H1 (cell line): ENCODE measurements at regions not wholly inside any gene's neighbourhood (a gene's known extent, or its start where the extent isn't known, plus 50 kb on each side); places are given as distances from the start of the nearest gene placed in this dataset.

Source experiments
- CTCF ChIA-PET: fragments of 300-600 bp; sonication (Branson Sonifier 250); formaldehyde crosslinking; loops from one replicate; lab custom pipeline; 2021; ENCODE audit not compliant: partially characterized antibody; lab: Charles Lee
- POLR2A ChIA-PET: fragments of 300-600 bp; sonication (Branson Sonifier 250); formaldehyde crosslinking; loops from one replicate; lab custom pipeline; 2021; ENCODE audit warnings: inconsistent platforms; ENCODE audit not compliant: partially characterized antibody; lab: Charles Lee
- DNase-seq, 2 experiments: peaks; one replicate each; pipeline versions ENCODE4 v3.0.0 to v3.0.0-alpha.2; 2010 to 2022; ENCODE audit warnings: low spot score in 2 of 2, low read depth in 1 of 2, mixed read lengths in 1 of 2
- FAIRE-seq: peaks from 2 replicates; lab custom pipeline; 2011; peaks lifted over from hg19 to GRCh38; lab: Jason Lieb, UNC
- H2AFZ ChIP-seq: 2 replicates; pipeline ENCODE4 v1.8.1; 2012; ENCODE audit warnings: low read length, inconsistent platforms
- H2AK5ac ChIP-seq: 2 replicates; pipeline ENCODE4 v1.6.1; 2013; ENCODE audit warnings: low read depth, low read length
- H2BK120ac ChIP-seq: replicated peaks from 2 replicates; pipeline ENCODE3; 2013; ENCODE audit warnings: low read depth, low read length, inconsistent platforms
- H2BK12ac ChIP-seq: 2 replicates; pipeline ENCODE4 v1.6.1; 2013; ENCODE audit warnings: low read depth, low read length
- H2BK15ac ChIP-seq: 2 replicates; pipeline ENCODE4 v1.6.1; 2013; ENCODE audit warnings: low read length
- H2BK20ac ChIP-seq: 2 replicates; pipeline ENCODE4 v1.6.1; 2013; ENCODE audit warnings: low read length
- H2BK5ac ChIP-seq: 2 replicates; pipeline ENCODE4 v1.6.1; 2013; ENCODE audit warnings: low read depth, low read length
- H3K14ac ChIP-seq: 2 replicates; pipeline ENCODE4 v1.6.1; 2013; ENCODE audit warnings: inconsistent platforms; ENCODE audit not compliant: insufficient read length
- H3K18ac ChIP-seq: 2 replicates; pipeline ENCODE4 v1.6.1; 2013; ENCODE audit warnings: low read length; ENCODE audit errors: extremely low read depth
- H3K23ac ChIP-seq: 2 replicates; pipeline ENCODE4 v1.6.1; 2013; ENCODE audit warnings: inconsistent platforms; ENCODE audit not compliant: insufficient read length
- H3K23me2 ChIP-seq: 2 replicates; pipeline ENCODE4 v1.6.1; 2013; ENCODE audit warnings: low read depth, low read length
- H3K27ac ChIP-seq: 2 replicates; pipeline ENCODE4 v1.6.1; 2011; ENCODE audit warnings: low read depth, low read length, inconsistent platforms
- H3K27me3 ChIP-seq, 4 experiments: replicated peaks in 1 of 4; 1 replicate in 1 of 4; 2 replicates in 3 of 4; pipeline versions ENCODE4 v1.6.1 to v1.8.1; 2011 to 2013; ENCODE audit warnings: low read length in 3 of 4, mild to moderate bottlenecking in 3 of 4, inconsistent platforms in 2 of 4, mixed read lengths in 2 of 4, moderate library complexity in 1 of 4; ENCODE audit not compliant: control insufficient read depth in 3 of 4, insufficient read depth in 3 of 4; ENCODE audit errors: extremely low read depth in 1 of 4
- H3K36me3 ChIP-seq, 4 experiments: 2 replicates each; pipeline versions ENCODE4 v1.6.1 to v1.8.1; 2011 to 2013; ENCODE audit warnings: mild to moderate bottlenecking in 4 of 4, low read length in 3 of 4, moderate library complexity in 2 of 4, control low read depth in 1 of 4, inconsistent platforms in 1 of 4; ENCODE audit not compliant: insufficient read depth in 4 of 4, control insufficient read depth in 2 of 4
- H3K4ac ChIP-seq: replicated peaks from 2 replicates; pipeline ENCODE3; 2013; ENCODE audit warnings: low read length, low read depth, mixed read lengths, inconsistent platforms; ENCODE audit not compliant: insufficient read length
- H3K4me1 ChIP-seq, 4 experiments: replicated peaks in 1 of 4; 1 replicate in 1 of 4; 2 replicates in 3 of 4; pipeline versions ENCODE4 v1.6.1 to v1.8.1; 2011 to 2013; ENCODE audit warnings: low read length in 3 of 4, inconsistent platforms in 2 of 4, mixed read lengths in 1 of 4; ENCODE audit not compliant: insufficient read depth in 4 of 4, control insufficient read depth in 3 of 4
- H3K4me2 ChIP-seq, 2 experiments: 2 replicates each; pipeline versions ENCODE4 v1.6.1 to v1.8.1; 2011 to 2013; ENCODE audit warnings: low read depth in 2 of 2, low read length in 2 of 2, control low read depth in 1 of 2, inconsistent platforms in 1 of 2, mild to moderate bottlenecking in 1 of 2; ENCODE audit not compliant: insufficient read depth in 1 of 2
- H3K4me3 ChIP-seq, 4 experiments: fragments of 200-600, 300-600 bp in 1 of 4; sonication (generic), shearing (Covaris generic), sonication (Bioruptor Twin) in 1 of 4; 2 replicates each; pipeline versions ENCODE4 v1.5.1 to v1.8.1; 2011 to 2016; ENCODE audit warnings: low read length in 4 of 4, low read depth in 3 of 4, control low read depth in 2 of 4, inconsistent platforms in 2 of 4, mild to moderate bottlenecking in 2 of 4, mixed read lengths in 1 of 4, moderate library complexity in 1 of 4; ENCODE audit not compliant: insufficient read depth in 2 of 4; ENCODE audit errors: extremely low read depth in 1 of 4
- H3K56ac ChIP-seq: replicated peaks from 2 replicates; pipeline ENCODE3; 2013; ENCODE audit warnings: low read depth, mild to moderate bottlenecking, mixed read lengths, low read length, inconsistent platforms; ENCODE audit not compliant: insufficient read length
- H3K79me1 ChIP-seq: 2 replicates; pipeline ENCODE4 v1.6.1; 2013; ENCODE audit warnings: low read depth, low read length, control low read depth
- H3K79me2 ChIP-seq, 2 experiments: 2 replicates each; pipeline versions ENCODE4 v1.6.1 to v1.8.1; 2012 to 2013; ENCODE audit warnings: low read length in 2 of 2, mild to moderate bottlenecking in 2 of 2, inconsistent platforms in 1 of 2; ENCODE audit not compliant: insufficient read depth in 2 of 2, control insufficient read depth in 1 of 2
- H3K9ac ChIP-seq, 4 experiments: replicated peaks in 1 of 4; 1 replicate in 1 of 4; 2 replicates in 3 of 4; pipeline versions ENCODE4 v1.6.1 to v1.8.1; 2011 to 2013; ENCODE audit warnings: low read depth in 3 of 4, low read length in 3 of 4, control low read depth in 2 of 4, mild to moderate bottlenecking in 2 of 4, moderate library complexity in 2 of 4, inconsistent platforms in 1 of 4; ENCODE audit errors: extremely low read depth in 1 of 4
- H3K9me3 ChIP-seq, 2 experiments: 2 replicates each; pipeline versions ENCODE4 v1.6.1 to v1.8.1; 2012 to 2013; ENCODE audit warnings: mild to moderate bottlenecking in 2 of 2, moderate library complexity in 2 of 2, control low read depth in 1 of 2, inconsistent platforms in 1 of 2, low read depth in 1 of 2, low read length in 1 of 2, mixed read lengths in 1 of 2; ENCODE audit not compliant: insufficient read depth in 2 of 2
- H4K20me1 ChIP-seq, 2 experiments: replicated peaks in 1 of 2; 2 replicates each; pipeline versions ENCODE3 to v1.8.1; 2011 to 2013; ENCODE audit warnings: inconsistent platforms in 2 of 2, low read length in 2 of 2, mild to moderate bottlenecking in 1 of 2; ENCODE audit not compliant: insufficient read depth in 2 of 2, control insufficient read depth in 1 of 2
- H4K5ac ChIP-seq: 2 replicates; pipeline ENCODE4 v1.6.1; 2013; ENCODE audit warnings: low read length, low read depth, mixed read lengths, inconsistent platforms; ENCODE audit not compliant: insufficient read length
- H4K8ac ChIP-seq: 2 replicates; pipeline ENCODE4 v1.8.0; 2013; ENCODE audit warnings: mild to moderate bottlenecking, moderate library complexity, low read length, inconsistent platforms; ENCODE audit not compliant: insufficient read depth; ENCODE audit errors: extremely low read depth
- H4K91ac ChIP-seq: replicated peaks from 2 replicates; pipeline ENCODE3; 2013; ENCODE audit warnings: low read length, mixed read lengths, inconsistent platforms; ENCODE audit not compliant: insufficient read length
- RXRA ChIP-seq: IDR thresholded peaks from 2 replicates; pipeline ENCODE4 v1.6.1; 2011; ENCODE audit warnings: low read depth, mild to moderate bottlenecking, low read length, moderate library complexity; ENCODE audit not compliant: insufficient read depth
- WGBS, 2 experiments: shearing (Covaris generic) in 1 of 2; methylation state at CpG; one replicate each; pipeline versions ENCODE4 v1.1.6 to v1.1.7; 2013 to 2015; ENCODE audit warnings: low lambda C conversion rate in 2 of 2, mixed read lengths in 2 of 2, inconsistent platforms in 1 of 2, low coverage in 1 of 2, missing lambda C conversion rate in 1 of 2; ENCODE audit not compliant: insufficient replicate concordance in 2 of 2, insufficient coverage in 1 of 2, insufficient read length in 1 of 2; ENCODE audit errors: extremely low coverage in 1 of 2, missing lambda C conversion rate in 1 of 2; 5-methylcytosine and 5-hydroxymethylcytosine counted together

DNA sequence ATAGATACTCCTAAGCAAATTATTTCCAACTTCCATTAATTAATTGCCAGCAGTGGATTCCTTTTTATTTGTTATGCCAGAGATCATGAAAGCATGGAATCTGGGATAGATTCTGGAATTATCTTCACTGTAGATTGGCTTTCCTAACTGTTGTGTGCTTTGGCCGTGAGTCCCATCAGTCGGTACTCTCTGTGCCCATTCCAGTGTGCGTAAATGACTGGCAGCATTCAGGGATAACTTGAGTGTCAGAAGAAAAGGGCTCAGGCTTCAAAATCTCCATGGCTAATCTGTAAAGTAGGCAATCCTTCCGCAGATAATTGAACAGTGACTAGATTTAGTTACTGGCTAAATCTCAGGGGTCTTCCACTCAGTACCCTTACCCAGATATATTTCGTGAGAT lies 76.8 kb upstream of the TMEM164 start:
- no peak overlapping the region for H3K4me3 ChIP-seq
- POLR2A ChIA-PET: no interaction called here
- no peak for FAIRE-seq
- H4K91ac ChIP-seq: no peak overlapping the region
- no peaks in the 10 kb centered on the region for H3K79me1 ChIP-seq
- H2BK20ac ChIP-seq: no peak overlapping the region
- H4K20me1 ChIP-seq: no peaks in the 10 kb centered on the region
- no peak overlapping the region for H2BK120ac ChIP-seq
- H2BK5ac ChIP-seq: no peak overlapping the region
- no peaks in the 10 kb centered on the region for H3K4me1 ChIP-seq
- H2BK15ac ChIP-seq: no peak overlapping the region
- no peaks in the 10 kb centered on the region for H3K27me3 ChIP-seq
- no peak overlapping the region for H2BK12ac ChIP-seq
- no peak overlapping the region for H3K4ac ChIP-seq
- no peak overlapping the region for H3K4me2 ChIP-seq
- no peak overlapping the region for H3K23ac ChIP-seq
- no peak overlapping the region for H3K18ac ChIP-seq
- TF ChIP-seq RXRA: no peak
- TF ChIP-seq, all 59 proteins: peak for 0
- Histone ChIP-seq H3K14ac (no peak overlapping the region), H2AK5ac (no peak overlapping the region), H3K79me2 (no peaks in the 10 kb centered on the region), H3K56ac (no peak overlapping the region), H3K36me3 (no peaks in the 10 kb centered on the region), H3K23me2 (no peaks in the 10 kb centered on the region), H3K9me3 (no peaks in the 10 kb centered on the region), H4K8ac (no peak overlapping the region), H3K27ac (no peak overlapping the region), H3K9ac (no peak overlapping the region), H2AFZ (no peak overlapping the region), H4K5ac (no peak overlapping the region)
- DNase-seq: no peak
- CTCF ChIA-PET: no interaction called here
- WGBS, 2 experiments: 97% methylated on average over 5 of the region's 5 CpGs; no CpG with 5 or more reads in 1 of the 2 experiments
